IMR-90 (cell line): ENCODE measurements at regions not wholly inside any gene's neighbourhood (a gene's known extent, or its start where the extent isn't known, plus 50 kb on each side); places are given as distances from the start of the nearest gene placed in this dataset.

ENCODE experiments used
- ATAC-seq: fragments of 200-7000 bp; cut with Tn5 transposase; 2 replicates; pipeline ENCODE4 v1.9.1; 2020; ENCODE audit warnings: low read depth, mild to moderate bottlenecking, moderate library complexity
- BruUV-seq: library from RNA; stranded (reverse); fragments of 400-500 nt; replicated peaks from 2 replicates; lab custom pipeline; 2021; lab: Mats Ljungman, UMichigan
- CTCF ChIA-PET: fragments of 300-600 bp; formaldehyde crosslinking; extraction: SDS; loops from one replicate; lab custom pipeline; 2021; ENCODE audit warnings: antibody characterized with exemption; lab: Yijun Ruan, JAX
- POLR2A ChIA-PET: fragments of 300-600 bp; sonication (Branson Sonifier 250); formaldehyde crosslinking; loops from one replicate; lab custom pipeline; 2022; ENCODE audit warnings: antibody characterized with exemption; ENCODE audit not compliant: unreplicated experiment; lab: Charles Lee
- DNase-seq: peaks from one replicate; pipeline ENCODE4 v3.0.0; 2013
- H2AFZ ChIP-seq: replicated peaks from 2 replicates; pipeline ENCODE3; 2013; ENCODE audit warnings: low read length, mild to moderate bottlenecking; ENCODE audit not compliant: poor library complexity
- H2AK5ac ChIP-seq: 2 replicates; pipeline ENCODE4 v1.6.1; 2013; ENCODE audit warnings: low read depth, low read length, inconsistent platforms
- H2AK9ac ChIP-seq: replicated peaks from 2 replicates; pipeline ENCODE3; 2013; ENCODE audit warnings: mild to moderate bottlenecking, low read depth, low read length, moderate library complexity; ENCODE audit not compliant: poor library complexity
- H2BK120ac ChIP-seq: 2 replicates; pipeline ENCODE4 v1.6.1; 2013; ENCODE audit warnings: low read depth, low read length, inconsistent platforms
- H2BK15ac ChIP-seq: 3 replicates; pipeline ENCODE4 v1.6.1; 2013; ENCODE audit warnings: low read depth, low read length, inconsistent platforms
- H2BK20ac ChIP-seq: 2 replicates; pipeline ENCODE4 v1.6.1; 2013; ENCODE audit warnings: low read depth, mild to moderate bottlenecking, inconsistent platforms, low read length, moderate library complexity
- H2BK5ac ChIP-seq: 2 replicates; pipeline ENCODE4 v1.6.1; 2013; ENCODE audit warnings: mild to moderate bottlenecking, low read depth, low read length, inconsistent platforms; ENCODE audit not compliant: poor library complexity, severe bottlenecking
- H3K14ac ChIP-seq: replicated peaks from 2 replicates; pipeline ENCODE4 v1.6.1; 2013; ENCODE audit warnings: low read depth, low read length, inconsistent platforms
- H3K18ac ChIP-seq: 2 replicates; pipeline ENCODE4 v1.6.1; 2013; ENCODE audit warnings: low read depth, low read length, control low read depth
- H3K23ac ChIP-seq: 2 replicates; pipeline ENCODE4 v1.6.1; 2013; ENCODE audit warnings: low read depth, low read length, inconsistent platforms
- H3K27ac ChIP-seq: 2 replicates; pipeline ENCODE4 v1.5.1; 2013; ENCODE audit warnings: mild to moderate bottlenecking, control low read depth, low read length; ENCODE audit not compliant: insufficient read depth
- H3K27me3 ChIP-seq: 2 replicates; pipeline ENCODE4 v1.6.1; 2013; ENCODE audit warnings: low read length; ENCODE audit not compliant: control insufficient read depth, insufficient read depth
- H3K36me3 ChIP-seq: 2 replicates; pipeline ENCODE4 v1.6.1; 2013; ENCODE audit warnings: low read length, mixed read lengths; ENCODE audit not compliant: control insufficient read depth, insufficient read depth
- H3K4ac ChIP-seq: 2 replicates; pipeline ENCODE4 v1.6.1; 2013; ENCODE audit warnings: low read depth, low read length, inconsistent platforms
- H3K4me1 ChIP-seq: 2 replicates; pipeline ENCODE4 v1.6.1; 2013; ENCODE audit warnings: low read length, mixed read lengths; ENCODE audit not compliant: control insufficient read depth, insufficient read depth
- H3K4me2 ChIP-seq: 2 replicates; pipeline ENCODE4 v1.6.1; 2013; ENCODE audit warnings: low read depth, mild to moderate bottlenecking, control low read depth, low read length, moderate library complexity
- H3K4me3 ChIP-seq: 2 replicates; pipeline ENCODE4 v1.5.1; 2013; ENCODE audit warnings: low read depth, mild to moderate bottlenecking, control low read depth, low read length, moderate library complexity; ENCODE audit not compliant: insufficient read depth
- H3K56ac ChIP-seq: 2 replicates; pipeline ENCODE4 v1.6.1; 2013; ENCODE audit warnings: low read length, inconsistent platforms; ENCODE audit not compliant: insufficient read depth; ENCODE audit errors: extremely low read depth
- H3K79me1 ChIP-seq, 2 experiments: 2 replicates each; pipeline ENCODE4 v1.6.1; 2013; ENCODE audit warnings: low read length in 2 of 2, inconsistent platforms in 1 of 2, low read depth in 1 of 2
- H3K9ac ChIP-seq: 2 replicates; pipeline ENCODE4 v1.6.1; 2013; ENCODE audit warnings: low read depth, low read length, control low read depth
- H3K9me1 ChIP-seq: 2 replicates; pipeline ENCODE4 v1.6.1; 2013; ENCODE audit warnings: low read length, inconsistent platforms; ENCODE audit not compliant: insufficient read depth
- H3K9me3 ChIP-seq: 2 replicates; pipeline ENCODE4 v1.6.1; 2013; ENCODE audit warnings: low read length; ENCODE audit not compliant: control insufficient read depth, insufficient read depth
- H4K20me1 ChIP-seq: 2 replicates; pipeline ENCODE4 v1.6.1; 2013; ENCODE audit warnings: low read length, inconsistent platforms; ENCODE audit not compliant: insufficient read depth
- H4K5ac ChIP-seq: 2 replicates; pipeline ENCODE4 v1.6.1; 2013; ENCODE audit warnings: mild to moderate bottlenecking, low read depth, low read length, control low read depth
- H4K8ac ChIP-seq, 2 experiments: 2 replicates each; pipeline ENCODE4 v1.6.1; 2013; ENCODE audit warnings: low read depth in 2 of 2, low read length in 2 of 2, control low read depth in 1 of 2, inconsistent platforms in 1 of 2
- H4K91ac ChIP-seq: 2 replicates; pipeline ENCODE4 v1.6.1; 2013; ENCODE audit warnings: low read depth, low read length, inconsistent platforms; ENCODE audit not compliant: insufficient read depth
- BHLHE40 ChIP-seq: fragments of 150-350 bp; IDR thresholded peaks from 2 replicates; pipeline ENCODE4 v1.6.1; 2016; ENCODE audit warnings: mild to moderate bottlenecking, low read depth, low read length
- CEBPB ChIP-seq: IDR thresholded peaks from 2 replicates; pipeline ENCODE4 v1.6.1; 2012; ENCODE audit warnings: low read depth, low read length, improper control_type of control experiment
- CTCF ChIP-seq: conservative IDR thresholded peaks from 2 replicates; pipeline ENCODE4 v1.5.1; 2012; ENCODE audit warnings: mild to moderate bottlenecking, low read depth, low read length, improper control_type of control experiment
- ELK1 ChIP-seq: fragments of 150-350 bp; IDR thresholded peaks from 2 replicates; pipeline ENCODE4 v1.6.1; 2016; ENCODE audit warnings: low read depth, mild to moderate bottlenecking, low read length, moderate library complexity, borderline replicate concordance
- FOS ChIP-seq: fragments of 150-350 bp; IDR thresholded peaks from 2 replicates; pipeline ENCODE4 v1.6.1; 2016; ENCODE audit warnings: low read depth, low read length
- MAZ ChIP-seq: IDR thresholded peaks from 2 replicates; pipeline ENCODE4 v1.6.1; 2012; ENCODE audit warnings: low read depth, mild to moderate bottlenecking, low read length, improper control_type of control experiment, moderate library complexity, borderline replicate concordance
- MXI1 ChIP-seq: IDR thresholded peaks from 2 replicates; pipeline ENCODE4 v1.6.1; 2012; ENCODE audit warnings: low read depth, mild to moderate bottlenecking, low read length, moderate library complexity, borderline replicate concordance
- NFE2L2 ChIP-seq: fragments of 150-350 bp; IDR thresholded peaks from 2 replicates; pipeline ENCODE4 v1.6.1; 2016; ENCODE audit warnings: low read depth, mild to moderate bottlenecking, low read length
- RAD21 ChIP-seq: IDR thresholded peaks from 2 replicates; pipeline ENCODE4 v1.6.1; 2012; ENCODE audit warnings: low read length, improper control_type of control experiment
- RFX5 ChIP-seq: IDR thresholded peaks from 2 replicates; pipeline ENCODE4 v1.8.0; 2012; ENCODE audit warnings: low read depth, mild to moderate bottlenecking, low read length, moderate library complexity
- WGBS, 2 experiments: methylation state at CpG; one replicate each; pipeline versions ENCODE4 v1.1.5 to v1.1.7; 2013; ENCODE audit warnings: missing lambda C conversion rate in 2 of 2; ENCODE audit not compliant: insufficient read length in 1 of 2; ENCODE audit errors: extremely low coverage in 2 of 2; 5-methylcytosine and 5-hydroxymethylcytosine counted together
- dilution Hi-C: fragments of 300-500 bp; cut with HindIII; formaldehyde crosslinking; loops from one replicate; pipeline ENCODE4 v1.14.3; 2018; ENCODE audit warnings: low sequenced_read_pairs; ENCODE audit not compliant: unreplicated experiment
- in situ Hi-C: fragments of 300-500 bp; cut with MboI; formaldehyde crosslinking; loops from 3 replicates; pipeline ENCODE4 v1.14.3; 2019; ENCODE audit warnings: low sequenced_read_pairs, inconsistent platforms, mixed read lengths
- intact Hi-C: fragments of 100-400 bp; cut with micrococcal nuclease; formaldehyde crosslinking; loops from 2 replicates; pipeline ENCODE4 v1.10.0; 2022
- TF ChIP-seq, protein P1 (sequence below): fragments of 150-350 bp; IDR thresholded peaks from 2 replicates; pipeline ENCODE4 v1.6.1; 2017; ENCODE audit warnings: mild to moderate bottlenecking, antibody characterized with exemption, low read length, low read depth

DNA sequence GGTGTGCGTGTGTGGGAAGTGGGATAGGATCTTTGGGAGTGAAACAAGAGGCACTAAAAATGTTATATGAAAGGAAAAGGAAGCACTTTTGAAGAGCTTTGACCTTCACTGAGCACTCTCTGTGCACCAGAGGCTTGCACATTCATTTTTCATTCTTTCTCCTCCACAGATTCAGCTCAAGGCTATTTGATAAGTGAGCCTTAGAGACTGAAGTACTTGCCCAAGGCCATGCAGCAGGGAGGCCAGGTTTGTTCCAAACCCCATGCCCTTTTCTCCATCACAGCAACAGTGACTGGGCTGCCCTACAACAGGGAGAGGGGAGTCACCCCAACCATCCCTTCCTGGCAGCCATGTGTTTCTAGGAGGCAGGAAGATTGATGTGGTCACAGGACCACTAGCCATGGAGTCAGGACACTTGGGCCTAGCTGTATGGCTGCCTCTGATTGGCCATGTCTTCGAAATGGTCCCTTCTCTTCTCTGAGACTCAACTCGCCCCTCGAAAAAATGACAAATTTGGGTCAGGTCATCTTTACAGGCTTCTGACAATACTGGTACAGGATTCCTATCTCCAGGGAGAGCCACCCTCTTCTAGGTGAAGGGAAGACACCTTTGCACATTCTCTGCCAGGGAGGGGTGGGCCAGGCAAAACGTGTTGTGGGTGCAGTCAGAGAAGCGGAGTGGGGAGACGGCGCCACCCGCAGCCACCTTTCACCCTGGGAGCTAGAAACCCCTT is 123.5 kb upstream of the MYCN start:
- Histone ChIP-seq H3K4ac (no peak overlapping the region), H3K27ac (no peak overlapping the region), H3K4me2 (no peak overlapping the region), H2BK20ac (no peak overlapping the region), H4K91ac (no peak overlapping the region), H2BK5ac (no peak overlapping the region), H3K4me1 (no peaks in the 10 kb centered on the region), H3K36me3 (no peaks in the 10 kb centered on the region), H4K8ac (no peak overlapping the region), H4K20me1 (no peaks in the 10 kb centered on the region), H3K14ac (no peak overlapping the region), H2AK5ac (no peak overlapping the region), H3K23ac (no peak overlapping the region), H3K4me3 (no peak overlapping the region), H2AK9ac (no peak overlapping the region), H2BK15ac (no peak overlapping the region), H3K9ac (no peak overlapping the region), H2BK120ac (no peak overlapping the region), H3K9me3 (peaks cover 42% of the 10 kb centered on the region), H3K9me1 (no peaks in the 10 kb centered on the region), H4K5ac (no peak overlapping the region), H3K18ac (no peak overlapping the region), H3K56ac (no peak overlapping the region), H3K79me1 (no peaks in the 10 kb centered on the region), H3K27me3 (no peaks in the 10 kb centered on the region), H2AFZ (peak overlapping the region; percentile 11)
- no TSS peak for BruUV-seq
- in situ Hi-C loops (no loop called here), dilution Hi-C loops (no loop called here), intact Hi-C loops (no loop called here)
- DNase-seq: no peak
- ChIA-PET CTCF (no interaction called here), POLR2A (no interaction called here)
- TF ChIP-seq, protein P1, sequence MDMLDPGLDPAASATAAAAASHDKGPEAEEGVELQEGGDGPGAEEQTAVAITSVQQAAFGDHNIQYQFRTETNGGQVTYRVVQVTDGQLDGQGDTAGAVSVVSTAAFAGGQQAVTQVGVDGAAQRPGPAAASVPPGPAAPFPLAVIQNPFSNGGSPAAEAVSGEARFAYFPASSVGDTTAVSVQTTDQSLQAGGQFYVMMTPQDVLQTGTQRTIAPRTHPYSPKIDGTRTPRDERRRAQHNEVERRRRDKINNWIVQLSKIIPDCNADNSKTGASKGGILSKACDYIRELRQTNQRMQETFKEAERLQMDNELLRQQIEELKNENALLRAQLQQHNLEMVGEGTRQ: no peak
- TF ChIP-seq RAD21 (no peak), BHLHE40 (no peak), MXI1 (no peak), MAZ (no peak), CTCF (no peak), FOS (no peak), RFX5 (no peak), ELK1 (no peak), NFE2L2 (no peak), CEBPB (no peak)
- 80% methylated on average over 1 of the region's 9 CpGs; no CpG with 5 or more reads in 1 of the 2 experiments for WGBS, 2 experiments
- ATAC-seq: no peak
